Heart right ventricle (tissue), 16 donors: ENCODE measurements at regions not wholly inside any gene's neighbourhood (a gene's known extent, or its start where the extent isn't known, plus 50 kb on each side); places are given as distances from the start of the nearest gene placed in this dataset.
"Not testable (repeated sequence)": the region's sequence is repeated elsewhere in the genome, so short reads cannot be mapped to it uniquely, and the experiment has no call there.

Source experiments
- ATAC-seq, 8 donors: fragments of 200-7000 bp; cut with Tn5 transposase; one replicate each; pipeline ENCODE4 v1.9.1; 2020; ENCODE audit warnings: mild to moderate bottlenecking in 8 of 8, moderate library complexity in 8 of 8, moderate number of reproducible peaks in 1 of 8
- DNase-seq, 2 donors: peaks; one replicate each; pipeline ENCODE4 v3.0.0-alpha.2; 2020
- H3K27ac ChIP-seq, 10 donors: fragments of 200-600 bp; sonication (generic) in 2 of 10; one replicate each; pipeline versions ENCODE4 v1.5.0 to v1.8.0; 2020 to 2022; ENCODE audit warnings: mild to moderate bottlenecking in 3 of 10
- H3K27me3 ChIP-seq, 7 donors: fragments of 200-600 bp; one replicate each; pipeline ENCODE4 v1.8.0; 2021 to 2022; ENCODE audit warnings: mild to moderate bottlenecking in 2 of 7
- H3K36me3 ChIP-seq, 9 donors: fragments of 200-600 bp; sonication (generic) in 1 of 9; one replicate each; pipeline versions ENCODE4 v1.5.0 to v1.8.0; 2020 to 2022; ENCODE audit warnings: mild to moderate bottlenecking in 2 of 9
- H3K4me1 ChIP-seq, 9 donors: fragments of 200-600 bp; sonication (generic) in 1 of 9; one replicate each; pipeline versions ENCODE4 v1.5.0 to v1.8.0; 2020 to 2022; ENCODE audit warnings: mild to moderate bottlenecking in 4 of 9
- H3K4me3 ChIP-seq, 10 donors: fragments of 200-600 bp; sonication (generic) in 2 of 10; one replicate each; pipeline versions ENCODE4 v1.5.0 to v1.8.0; 2020 to 2022; ENCODE audit warnings: mild to moderate bottlenecking in 7 of 10, moderate library complexity in 2 of 10
- H3K9me3 ChIP-seq, 11 donors: fragments of 200-600 bp in 10 of 11; sonication (generic) in 2 of 11; one replicate each; pipeline versions ENCODE4 v1.5.0 to v1.8.0; 2013 to 2022; ENCODE audit warnings: mild to moderate bottlenecking in 2 of 11, control low read depth in 1 of 11, moderate library complexity in 1 of 11
- CTCF ChIP-seq, 9 donors: fragments of 200-600 bp; sonication (generic) in 2 of 9; IDR thresholded peaks; one replicate each; pipeline versions ENCODE4 v1.5.0 to v1.8.0; 2021 to 2022; ENCODE audit warnings: antibody characterized with exemption in 9 of 9, mild to moderate bottlenecking in 5 of 9, moderate library complexity in 1 of 9
- WGBS, 2 donors: extraction: QIAGEN DNeasy Blood & Tissue Kit; methylation state at CpG; one replicate each; pipeline ENCODE4 v1.1.7; 2013; ENCODE audit warnings: inconsistent platforms in 1 of 2; 5-methylcytosine and 5-hydroxymethylcytosine counted together
- intact Hi-C, 10 donors: fragments of 100-400 bp; cut with DNase I; formaldehyde crosslinking; loops; one replicate each; pipeline versions ENCODE4 v1.11.1 to v1.14.2; 2022
- donor health status: Arrhythmogenic right ventricular cardiomyopathy.
- donor health status: ischemic (EF 13 %, LVEDD 7.1; RV severe dilation, severe dysfunction).
- donor health status: healthy with polysubstance abuse.
- donor health status: DM: no; HTN: yes; CAD: no.
- donor health status: DM: no; HTN: no; CAD: no.
- donor health status: ischemic (EF 25% LVEDD 6.9; RV normal size, moderate dysfunction).
- donor health status: ischemic (EF 25% LVEDD 5.7; RV mildly dilated, moderate dysfunction).
- donor health status: healthy.
- donor health status: DM: yes; HTN: yes; CAD: no.
- donor health status: Ischemic cardiomyopathy.
- donor health status: ischemic (EF 35%, LVEDD 5.7; RV mildly dilated, moderate dysfunction).
- donor health status: nonischemic (EF 11% LVEDD 7.7; RV severe dilation, severe dysfunction).
- donor health status: DM: yes; HTN: yes; CAD: no.
- donor health status: PGD.
- donor health status: ischemic (EF 29% LVEDD 5.4; RV normal size, mild dysfunction).
- donor health status: nonischemic (EF 23%, LVEDD 6.1; RV moderate dilation, normal function).

- ATAC-seq (no peak), DNase-seq (no peak)
- no peak for TF ChIP-seq CTCF (IDR thresholded peaks at IDR 0.05)
- intact Hi-C loops = no loop called here
- H3K27me3 ChIP-seq = no peaks in the 10 kb centered on the region
- H3K27ac ChIP-seq = no peak overlapping the region
- H3K4me3 ChIP-seq = no peak overlapping the region
- H3K4me1 ChIP-seq = peaks cover 0 to 33% (median 16%) of the 10 kb centered on the region in 9 donors
- H3K36me3 ChIP-seq = no peaks in the 10 kb centered on the region
- H3K9me3 ChIP-seq = no peaks in the 10 kb centered on the region
Observed at GRCh38 chr5:143634689-143635088, 177.3 kb upstream of the HMHB1 start.

- no peak for DNase-seq
- no peaks in the 10 kb centered on the region for H3K9me3 ChIP-seq
- ATAC-seq = no peak
- no peaks in the 10 kb centered on the region for H3K36me3 ChIP-seq
- no peaks in the 10 kb centered on the region for H3K27me3 ChIP-seq
- TF ChIP-seq CTCF (IDR thresholded peaks at IDR 0.05) = no peak
- intact Hi-C loops = no loop called here
- no peak overlapping the region for H3K4me3 ChIP-seq
- H3K27ac ChIP-seq = no peak overlapping the region
- 59 to 60% methylated on average over 9 of the region's 9 CpGs for WGBS, 2 donors
- peaks cover 0 to 21% (median 3%) of the 10 kb centered on the region in 9 donors for H3K4me1 ChIP-seq
Observed at GRCh38 chr5:143629871-143630659, 181.9 kb upstream of the HMHB1 start.

- H3K9me3 ChIP-seq, ATAC-seq, H3K27ac ChIP-seq, DNase-seq, H3K27me3 ChIP-seq, intact Hi-C loops, H3K4me1 ChIP-seq, H3K4me3 ChIP-seq, H3K36me3 ChIP-seq: not testable (repeated sequence)
- 82 to 84% methylated on average over 7 of the region's 7 CpGs for WGBS, 2 donors
Observed at GRCh38 chr5:143625048-143625447, 186.9 kb upstream of the HMHB1 start.

- ATAC-seq = no peak
- no peak for DNase-seq
- intact Hi-C loops = no loop called here
- H3K36me3 ChIP-seq = no peaks in the 10 kb centered on the region
- no peak overlapping the region for H3K27ac ChIP-seq
- 91% methylated on average over 4 of the region's 4 CpGs for WGBS, 2 donors
- no peak for TF ChIP-seq CTCF (IDR thresholded peaks at IDR 0.05)
- H3K4me3 ChIP-seq = no peak overlapping the region
- H3K4me1 ChIP-seq = peaks cover 0 to 4% (median 0%) of the 10 kb centered on the region in 9 donors
- no peaks in the 10 kb centered on the region for H3K27me3 ChIP-seq
- no peaks in the 10 kb centered on the region for H3K9me3 ChIP-seq
Observed at GRCh38 chr5:143624465-143624864, 187.5 kb upstream of the HMHB1 start.

- no peaks in the 10 kb centered on the region for H3K36me3 ChIP-seq
- no peaks in the 10 kb centered on the region for H3K27me3 ChIP-seq
- H3K4me1 ChIP-seq = peaks cover 0 to 10% (median 0%) of the 10 kb centered on the region in 9 donors
- no peak for DNase-seq
- intact Hi-C loops = no loop called here
- 70 to 75% methylated on average over 2 of the region's 2 CpGs for WGBS, 2 donors
- peak in 6 of 8 donors; percentile 25 to 72 (median 55) for ATAC-seq
- no peaks in the 10 kb centered on the region for H3K9me3 ChIP-seq
- no peak overlapping the region for H3K4me3 ChIP-seq
- H3K27ac ChIP-seq = no peak overlapping the region
- no peak for TF ChIP-seq CTCF (IDR thresholded peaks at IDR 0.05)
Observed at GRCh38 chr5:143619040-143619439, 192.9 kb upstream of the HMHB1 start.
